ENCODE measurements at regions not wholly inside any gene's neighbourhood (a gene's known extent, or its start where the extent isn't known, plus 50 kb on each side); places are given as distances from the start of the nearest gene placed in this dataset.
A peak's percentile ranks its signal among the peaks of the same experiment; 100 is the strongest.
"Not testable (repeated sequence)": the region's sequence is repeated elsewhere in the genome, so short reads cannot be mapped to it uniquely, and the experiment has no call there.

GRCh38 chr22:23437779-23438178 is 142.3 kb downstream of the IGLL1 start:
- Mint-ChIP-seq H3K9me3 (ENCODE audit: unreplicated experiment) (no peaks in the 10 kb centered on the region), H3K4me3 (ENCODE audit: unreplicated experiment) (no peak overlapping the region), H3K27ac (ENCODE audit: low read depth, unreplicated experiment) (no peak overlapping the region), H3K4me1 (ENCODE audit: insufficient read depth, unreplicated experiment) (no peaks in the 10 kb centered on the region), H3K27me3 (ENCODE audit: insufficient read depth, unreplicated experiment) (peaks cover 22% of the 10 kb centered on the region), H3K36me3 (ENCODE audit: insufficient read depth, unreplicated experiment) (no peaks in the 10 kb centered on the region)
- DNase-seq (ENCODE audit: unreplicated experiment) = no peak
- intact Hi-C loops (cut with micrococcal nuclease) = no loop called here
- POLR2A ChIA-PET = no interaction called here
- no TSS peak for BruUV-seq (replicated peaks)
- CTCF ChIA-PET = interaction anchor here (0.7 kb wide), 1 partner anchor 656 kb away, joined by 3 read pairs; no protein-coding TSS in a partner anchor
- no peak for TF ChIP-seq CTCF (IDR thresholded peaks at IDR 0.05; ENCODE audit: unreplicated experiment)

- BruUV-seq (replicated peaks); H3K27ac Mint-ChIP-seq (ENCODE audit: low read depth, unreplicated experiment); H3K4me3 Mint-ChIP-seq (ENCODE audit: unreplicated experiment); H3K9me3 Mint-ChIP-seq (ENCODE audit: unreplicated experiment); DNase-seq (ENCODE audit: unreplicated experiment); intact Hi-C loops (cut with micrococcal nuclease); H3K36me3 Mint-ChIP-seq (ENCODE audit: insufficient read depth, unreplicated experiment); H3K4me1 Mint-ChIP-seq (ENCODE audit: insufficient read depth, unreplicated experiment); POLR2A ChIA-PET: not testable (repeated sequence)
- CTCF ChIA-PET = interaction anchor here (0.6 to 0.7 kb wide), 2 partner anchors 143 to 655 kb away, joined by 3 read pairs; partner anchors contain the start of gene IGLL1
- peaks cover 17% of the 10 kb centered on the region for H3K27me3 Mint-ChIP-seq (ENCODE audit: insufficient read depth, unreplicated experiment)
Measured at GRCh38 chr22:23437107-23437395, 143.0 kb downstream of the IGLL1 start.

- POLR2A ChIA-PET; DNase-seq (ENCODE audit: unreplicated experiment); H3K4me1 Mint-ChIP-seq (ENCODE audit: insufficient read depth, unreplicated experiment): not testable (repeated sequence)
Measured at GRCh38 chr22:23436354-23437106, 143.6 kb downstream of the IGLL1 start.

GRCh38 chr22:23435186-23435585 is 144.9 kb downstream of the IGLL1 start:
- H3K4me1 Mint-ChIP-seq (ENCODE audit: insufficient read depth, unreplicated experiment); H3K27me3 Mint-ChIP-seq (ENCODE audit: insufficient read depth, unreplicated experiment); H3K27ac Mint-ChIP-seq (ENCODE audit: low read depth, unreplicated experiment); DNase-seq (ENCODE audit: unreplicated experiment); BruUV-seq (replicated peaks); H3K36me3 Mint-ChIP-seq (ENCODE audit: insufficient read depth, unreplicated experiment); H3K9me3 Mint-ChIP-seq (ENCODE audit: unreplicated experiment); CTCF ChIA-PET; intact Hi-C loops (cut with micrococcal nuclease); H3K4me3 Mint-ChIP-seq (ENCODE audit: unreplicated experiment); POLR2A ChIA-PET: not testable (repeated sequence)

More at GRCh38 chr22:23436354-23437106, 143.6 kb downstream of the IGLL1 start:
- H3K4me3 Mint-ChIP-seq (ENCODE audit: unreplicated experiment); intact Hi-C loops (cut with micrococcal nuclease); H3K9me3 Mint-ChIP-seq (ENCODE audit: unreplicated experiment); H3K27ac Mint-ChIP-seq (ENCODE audit: low read depth, unreplicated experiment); H3K36me3 Mint-ChIP-seq (ENCODE audit: insufficient read depth, unreplicated experiment); BruUV-seq (replicated peaks): not testable (repeated sequence)
- peaks cover 12% of the 10 kb centered on the region for H3K27me3 Mint-ChIP-seq (ENCODE audit: insufficient read depth, unreplicated experiment)
- CTCF ChIA-PET = interaction anchor here (0.6 kb wide), 1 partner anchor 144 kb away, joined by 3 read pairs; the partner anchor contains the start of gene IGLL1

GRCh38 chr22:23434198-23434830 is 145.8 kb downstream of the IGLL1 start:
- ChIA-PET POLR2A (interaction anchor here (0.7 kb wide), 1 partner anchor 258 kb away, joined by 4 read pairs; no protein-coding TSS in a partner anchor), CTCF (interaction anchor here (0.6 kb wide), 1 partner anchor 18 kb away, joined by 3 read pairs; no protein-coding TSS in a partner anchor)
- H3K4me3 Mint-ChIP-seq (ENCODE audit: unreplicated experiment); BruUV-seq (replicated peaks); H3K36me3 Mint-ChIP-seq (ENCODE audit: insufficient read depth, unreplicated experiment); DNase-seq (ENCODE audit: unreplicated experiment); intact Hi-C loops (cut with micrococcal nuclease); H3K27me3 Mint-ChIP-seq (ENCODE audit: insufficient read depth, unreplicated experiment); H3K9me3 Mint-ChIP-seq (ENCODE audit: unreplicated experiment); H3K27ac Mint-ChIP-seq (ENCODE audit: low read depth, unreplicated experiment); H3K4me1 Mint-ChIP-seq (ENCODE audit: insufficient read depth, unreplicated experiment): not testable (repeated sequence)

GRCh38 chr22:23433127-23434005 is 146.7 kb downstream of the IGLL1 start:
- H3K36me3 Mint-ChIP-seq (ENCODE audit: insufficient read depth, unreplicated experiment); H3K4me3 Mint-ChIP-seq (ENCODE audit: unreplicated experiment); H3K27ac Mint-ChIP-seq (ENCODE audit: low read depth, unreplicated experiment); CTCF ChIA-PET; BruUV-seq (replicated peaks); H3K27me3 Mint-ChIP-seq (ENCODE audit: insufficient read depth, unreplicated experiment); intact Hi-C loops (cut with micrococcal nuclease); H3K4me1 Mint-ChIP-seq (ENCODE audit: insufficient read depth, unreplicated experiment): not testable (repeated sequence)
- POLR2A ChIA-PET = interaction anchor here (0.7 kb wide), 1 partner anchor 257 kb away, joined by 4 read pairs; no protein-coding TSS in a partner anchor
- H3K9me3 Mint-ChIP-seq (ENCODE audit: unreplicated experiment) = peaks cover 12% of the 10 kb centered on the region
- DNase-seq (ENCODE audit: unreplicated experiment) = peak; percentile 11

- DNase-seq (ENCODE audit: unreplicated experiment); H3K36me3 Mint-ChIP-seq (ENCODE audit: insufficient read depth, unreplicated experiment); H3K4me1 Mint-ChIP-seq (ENCODE audit: insufficient read depth, unreplicated experiment); H3K27ac Mint-ChIP-seq (ENCODE audit: low read depth, unreplicated experiment); BruUV-seq (replicated peaks); intact Hi-C loops (cut with micrococcal nuclease); POLR2A ChIA-PET; H3K4me3 Mint-ChIP-seq (ENCODE audit: unreplicated experiment); H3K27me3 Mint-ChIP-seq (ENCODE audit: insufficient read depth, unreplicated experiment): not testable (repeated sequence)
- peaks cover 17% of the 10 kb centered on the region for H3K9me3 Mint-ChIP-seq (ENCODE audit: unreplicated experiment)
- CTCF ChIA-PET = interaction anchor here (0.6 kb wide), 1 partner anchor 757 kb away, joined by 3 read pairs; no protein-coding TSS in a partner anchor
Measured at GRCh38 chr22:23432719-23433118, 147.4 kb downstream of the IGLL1 start.

Data from MCF 10A (cell line).